NK-92 treated with Interleukin-12 subunit alpha and Interleukin-12 subunit beta, amount 100 ng/mL, for 24 hours (cell line): ENCODE measurements at regions not wholly inside any gene's neighbourhood (a gene's known extent, or its start where the extent isn't known, plus 50 kb on each side); places are given as distances from the start of the nearest gene placed in this dataset.

ENCODE experiments used
- DNase-seq: peaks from one replicate; lab custom pipeline; 2025; lab: John Stamatoyannopoulos, UW

GRCh38 chr20:6886065-6886729 is 118.7 kb downstream of the BMP2 start:
- no peak for DNase-seq

- DNase-seq = no peak
Measured at GRCh38 chr20:6887966-6888365, 120.5 kb downstream of the BMP2 start.

DNA sequence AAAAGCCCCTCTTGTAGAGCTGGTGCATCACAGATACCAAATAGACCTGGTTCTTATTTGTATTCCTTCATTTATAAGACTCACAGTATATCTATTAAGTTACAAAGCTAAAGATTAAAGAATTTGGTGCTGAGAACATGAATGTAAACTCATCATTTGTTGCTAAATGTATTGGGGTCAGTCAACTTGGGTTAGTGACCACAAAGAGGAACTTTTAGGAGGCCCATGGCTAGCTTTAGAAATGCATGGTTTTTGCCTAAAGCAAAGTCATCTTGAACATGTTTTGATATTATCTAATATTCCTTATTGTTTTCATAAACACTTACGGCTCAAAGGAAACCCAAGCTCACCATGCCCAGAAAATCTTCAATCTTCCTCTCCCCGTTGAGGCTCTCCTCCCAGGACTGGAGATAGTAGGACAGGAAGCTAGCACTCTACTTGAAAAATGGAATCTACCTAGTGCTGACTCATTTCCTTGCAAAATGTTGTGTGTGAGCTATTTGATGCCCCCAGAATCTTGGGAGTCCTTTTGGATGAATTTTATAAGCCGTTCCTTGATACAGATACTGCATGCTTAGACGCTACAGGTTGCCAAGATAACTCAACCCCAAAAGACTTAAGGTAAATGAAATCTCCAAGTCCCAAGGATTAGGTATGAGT is 121.4 kb downstream of the BMP2 start:
- DNase-seq = no peak

GRCh38 chr20:6892724-6893123 is 125.2 kb downstream of the BMP2 start:
- no peak for DNase-seq

GRCh38 chr20:6898928-6899327 is 131.4 kb downstream of the BMP2 start:
- no peak for DNase-seq

GRCh38 chr20:6906871-6907270 is 139.4 kb downstream of the BMP2 start:
- no peak for DNase-seq

GRCh38 chr20:6908673-6909072 is 141.2 kb downstream of the BMP2 start:
- DNase-seq = no peak

GRCh38 chr20:6909608-6910007 is 142.1 kb downstream of the BMP2 start:
- DNase-seq = no peak

DNA sequence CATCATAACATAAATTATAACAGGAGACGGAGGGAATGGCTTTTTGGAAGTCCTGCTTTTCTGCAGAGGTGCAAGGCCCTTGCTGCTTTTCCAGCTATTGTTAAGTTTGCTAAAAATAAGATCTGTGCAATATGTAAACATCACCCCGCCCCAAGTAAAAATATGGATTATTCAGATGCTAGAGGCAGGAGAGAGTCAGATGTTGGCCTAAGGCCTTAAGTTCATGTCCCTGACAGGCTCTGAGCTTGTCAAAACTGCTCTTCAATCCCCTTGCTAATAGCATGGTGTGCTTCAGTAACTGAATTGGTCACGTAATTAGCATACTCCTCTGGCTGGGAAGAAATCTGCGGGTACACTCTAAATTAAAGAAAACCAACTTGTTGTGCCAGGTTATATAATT is 147.5 kb downstream of the BMP2 start:
- no peak for DNase-seq

GRCh38 chr20:6916938-6917337 is 149.5 kb downstream of the BMP2 start:
- DNase-seq = no peak

DNA sequence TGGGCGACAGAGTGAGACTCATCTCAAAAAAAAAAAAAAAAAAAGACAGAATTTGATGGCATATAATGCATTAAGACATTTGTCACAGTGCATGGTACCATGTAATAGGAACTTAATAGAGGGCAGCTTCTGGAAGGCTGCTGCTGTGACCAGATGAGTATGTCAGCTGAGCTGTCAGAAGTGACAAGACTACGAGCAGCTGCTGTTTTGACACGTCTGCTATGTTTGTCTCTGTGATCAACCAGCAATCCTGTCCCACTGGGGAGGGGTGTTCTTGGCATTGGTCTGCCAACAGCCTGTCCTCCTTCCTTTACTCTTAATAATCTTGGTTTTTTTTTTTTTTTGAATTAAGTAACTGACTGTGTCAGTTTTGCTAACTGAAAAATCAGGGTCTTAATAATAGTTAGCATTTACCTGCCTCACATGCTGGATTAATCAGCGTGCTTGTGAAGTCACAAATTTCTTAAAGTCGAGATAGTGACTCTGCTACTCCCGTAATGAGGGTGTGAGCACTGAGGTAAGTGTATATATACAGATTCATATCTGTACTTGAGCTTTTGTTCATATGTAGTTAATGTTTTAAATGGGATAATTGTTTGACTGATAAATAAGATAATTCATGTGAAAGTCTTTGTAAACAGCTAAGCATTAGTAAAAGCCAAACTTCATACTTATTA is 152.4 kb downstream of the BMP2 start:
- DNase-seq = no peak

- no peak for DNase-seq
Measured at GRCh38 chr20:6920991-6921613, 153.6 kb downstream of the BMP2 start.

DNA sequence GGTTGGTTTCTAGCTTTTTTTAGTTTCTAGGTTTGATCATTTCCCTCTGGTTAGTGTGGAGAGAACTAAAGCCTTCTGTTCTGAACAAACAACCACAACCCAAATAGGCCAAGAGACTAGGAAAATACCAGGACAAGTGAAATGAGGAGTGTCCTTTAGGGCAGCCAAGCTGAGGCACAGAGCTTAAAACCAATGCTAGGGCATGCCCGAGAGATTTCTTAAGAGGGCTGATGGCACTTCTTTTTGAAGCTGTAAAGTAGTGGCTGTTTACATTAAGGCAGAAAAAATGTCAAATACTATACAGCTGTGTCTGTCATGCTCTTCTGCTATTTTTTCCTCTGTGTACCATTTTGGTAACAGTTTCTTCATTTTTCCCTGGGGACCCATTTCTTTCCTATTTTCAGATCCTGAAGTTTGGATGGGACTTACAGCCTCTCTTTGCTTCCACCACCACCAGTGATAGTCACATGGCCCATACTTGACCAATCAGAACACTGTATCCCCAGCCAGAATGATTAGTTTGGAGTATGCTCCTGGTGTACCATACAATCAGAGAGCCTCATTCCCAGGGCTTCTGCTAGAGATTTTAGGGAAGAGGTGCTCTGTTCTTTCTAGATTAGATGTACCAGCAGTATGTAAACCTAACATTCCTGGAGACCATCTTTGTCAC is 154.4 kb downstream of the BMP2 start:
- DNase-seq = no peak

GRCh38 chr20:6924681-6925080 is 157.2 kb downstream of the BMP2 start:
- no peak for DNase-seq

- DNase-seq = no peak
Measured at GRCh38 chr20:6925744-6926278, 158.3 kb downstream of the BMP2 start.

GRCh38 chr20:6940048-6940447 is 172.6 kb downstream of the BMP2 start:
- no peak for DNase-seq

DNA sequence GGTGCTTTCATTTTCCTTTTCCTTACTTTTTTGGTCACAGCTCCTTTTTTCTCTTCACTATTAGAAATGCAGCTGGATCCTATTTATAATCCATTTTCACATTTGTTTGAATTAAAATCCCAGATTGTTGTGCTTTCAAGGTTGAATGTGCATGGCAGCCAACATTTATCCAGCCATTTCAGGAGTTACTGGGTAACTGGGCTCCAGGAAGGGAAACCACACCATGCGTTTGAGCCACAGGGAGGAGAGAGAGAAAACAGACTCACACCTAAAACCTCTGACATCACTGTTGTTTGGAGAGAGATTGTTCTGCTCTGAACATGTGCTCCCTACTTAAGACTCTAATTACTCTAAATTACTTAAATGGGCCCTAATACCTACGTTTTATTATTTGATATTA is 173.4 kb downstream of the BMP2 start:
- DNase-seq = no peak

DNA sequence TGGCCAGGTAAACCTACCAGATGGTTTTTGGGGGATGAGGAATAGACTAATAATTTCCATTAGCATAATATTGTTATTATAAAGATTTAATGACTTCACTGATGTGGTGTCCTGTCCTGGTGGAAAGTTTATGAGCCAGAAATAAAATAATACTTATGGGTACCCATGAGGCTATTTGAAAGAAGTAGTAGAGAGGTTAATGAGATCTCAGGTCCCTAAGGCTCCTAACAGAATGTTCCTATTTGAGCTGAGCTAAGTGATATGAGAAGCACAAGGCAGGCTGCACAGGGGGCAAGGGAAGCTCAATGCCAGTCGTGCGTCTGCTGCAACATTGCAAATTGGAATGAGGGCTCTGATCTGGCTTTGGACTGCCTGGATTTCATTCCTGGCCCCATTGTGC is 174.1 kb downstream of the BMP2 start:
- DNase-seq = no peak

DNA sequence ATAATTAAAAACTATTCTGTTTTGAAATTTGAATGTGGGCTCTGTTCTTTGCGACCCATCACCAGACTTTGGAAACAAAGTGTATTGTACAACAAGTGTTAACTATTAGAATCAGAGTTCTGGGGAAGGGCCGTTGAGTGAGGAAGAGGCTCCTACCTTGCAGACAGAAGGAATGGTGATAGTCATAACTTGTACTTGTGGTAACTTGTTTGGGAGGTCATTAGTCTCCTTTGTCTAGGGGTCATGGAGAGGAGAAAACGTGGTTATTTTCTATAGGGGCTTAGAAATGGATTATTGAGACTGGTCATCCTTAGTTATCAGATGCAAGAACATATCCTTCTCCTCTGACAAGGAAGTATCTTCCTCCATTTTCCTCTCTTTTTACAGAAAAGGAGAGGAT is 174.8 kb downstream of the BMP2 start:
- no peak for DNase-seq

GRCh38 chr20:6944292-6944691 is 176.8 kb downstream of the BMP2 start:
- no peak for DNase-seq

DNA sequence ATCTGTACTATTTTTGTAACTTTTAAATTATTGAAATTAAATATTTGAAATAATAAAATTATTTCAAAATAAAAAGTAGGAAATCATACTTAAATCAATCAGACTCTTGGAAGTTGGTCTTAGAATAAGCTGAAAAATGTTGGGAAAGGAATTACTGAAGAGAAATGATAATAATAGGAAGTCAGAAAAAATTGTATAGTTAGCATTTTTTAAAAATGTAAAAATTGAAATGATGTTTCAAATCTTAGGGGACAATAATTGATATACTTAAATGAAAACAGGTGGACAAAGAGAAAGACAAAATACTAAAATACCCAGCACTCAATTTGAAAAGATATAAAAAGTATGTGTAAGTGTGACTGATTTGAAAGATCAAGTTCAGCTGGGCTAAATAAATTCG is 186.1 kb downstream of the BMP2 start:
- no peak for DNase-seq

GRCh38 chr20:6954219-6954618 is 186.7 kb downstream of the BMP2 start:
- no peak for DNase-seq
